ENCODE measurements at regions not wholly inside any gene's neighbourhood (a gene's known extent, or its start where the extent isn't known, plus 50 kb on each side); places are given as distances from the start of the nearest gene placed in this dataset.

DNA sequence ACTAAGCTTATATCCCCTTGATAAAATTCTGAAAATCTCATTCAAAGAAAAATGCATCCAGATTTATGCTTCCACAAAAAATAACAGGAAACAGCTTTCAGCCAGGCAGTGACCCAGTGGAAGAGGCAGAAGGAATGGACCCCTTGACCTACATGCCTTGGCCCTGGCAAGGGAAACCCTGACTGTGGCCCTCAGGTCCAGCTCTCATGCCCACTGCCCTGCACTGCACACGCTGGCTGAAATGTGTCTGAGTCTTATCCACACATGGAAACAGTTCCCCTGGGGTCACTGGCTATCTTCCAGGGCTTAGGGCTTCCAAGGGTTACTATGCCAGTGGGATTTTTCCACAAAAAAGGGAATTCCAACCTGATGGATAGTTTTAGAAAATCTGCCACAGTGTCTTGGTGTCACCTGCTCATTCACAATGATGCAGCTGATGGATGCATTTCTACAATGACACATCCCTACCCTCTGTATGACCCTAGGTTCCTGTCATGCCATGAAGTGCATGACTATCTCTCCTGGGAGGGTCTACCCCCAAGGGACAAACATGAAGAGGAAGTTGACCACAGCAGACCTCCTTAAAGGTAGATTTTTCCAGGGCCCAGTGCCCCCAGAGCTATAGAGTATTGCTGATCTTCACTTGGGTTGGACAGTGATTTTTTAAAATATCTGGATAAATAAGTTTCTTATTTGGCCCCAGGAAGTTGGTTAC, 121.9 kb upstream of the CD93 start:
- DNase-seq: no peak

DNA sequence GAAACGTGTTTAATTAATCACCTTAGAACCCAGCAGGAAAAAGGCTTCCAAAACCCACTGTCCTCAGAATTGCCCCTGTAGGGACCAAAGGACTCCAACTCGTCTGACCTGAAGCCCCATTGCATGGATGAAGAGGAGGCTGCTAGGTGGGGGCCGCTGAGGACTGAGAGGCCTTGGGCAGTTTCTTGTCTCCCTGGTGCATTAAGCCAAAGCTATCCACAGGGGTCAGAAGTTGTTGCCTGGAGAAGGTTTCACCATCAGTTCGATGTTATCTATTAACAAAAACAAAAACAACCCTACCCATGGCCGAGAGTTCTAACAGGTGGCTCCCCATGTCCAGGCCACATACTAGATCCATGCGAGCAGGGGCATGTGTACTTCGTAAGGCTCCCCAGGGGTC, 120.9 kb upstream of the CD93 start:
- no peak for DNase-seq

DNA sequence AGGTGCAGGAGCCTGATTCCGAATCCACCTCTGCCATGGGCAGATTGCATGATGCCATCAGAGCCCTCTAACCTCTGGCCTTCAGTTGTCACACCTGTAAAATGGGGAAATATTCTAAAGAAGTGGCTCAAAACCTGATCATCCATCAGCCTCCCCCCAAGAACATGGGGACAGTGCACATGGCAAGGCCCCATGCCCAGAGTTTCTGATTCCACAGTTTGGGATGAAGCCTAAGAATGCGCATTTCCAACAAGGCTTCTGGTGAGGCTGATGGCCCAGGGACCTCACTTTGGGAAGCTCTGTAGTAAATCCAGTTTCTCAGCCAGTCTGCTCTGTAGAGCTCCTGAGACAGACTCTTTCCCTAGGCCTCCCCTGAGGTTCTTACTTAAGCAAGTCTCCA, 119.9 kb upstream of the CD93 start:
- no peak for DNase-seq

DNA sequence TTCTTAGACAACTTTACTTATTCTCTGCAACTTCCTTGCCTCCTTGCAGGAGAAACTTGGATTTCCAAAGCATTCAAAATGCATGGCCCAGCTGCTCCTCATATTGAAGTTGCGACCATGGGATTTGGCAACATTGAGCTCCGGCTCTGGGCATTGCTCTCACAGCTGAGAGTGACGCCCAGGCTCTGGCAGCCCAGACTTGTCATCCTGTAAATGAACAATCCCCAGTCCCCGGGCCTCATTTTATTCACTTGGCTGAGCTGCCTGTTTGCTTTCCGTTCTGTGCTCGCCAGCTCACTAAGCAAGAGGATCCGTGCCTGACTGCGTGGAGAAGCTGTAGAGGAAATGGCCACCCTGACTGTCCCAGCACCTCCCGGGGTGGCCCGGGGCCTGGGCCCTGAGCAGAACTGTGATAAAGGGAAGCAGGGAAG, 119.5 kb upstream of the CD93 start:
- peak in 56 of 58 donors; percentile 17 to 92 (median 70) for DNase-seq

DNA sequence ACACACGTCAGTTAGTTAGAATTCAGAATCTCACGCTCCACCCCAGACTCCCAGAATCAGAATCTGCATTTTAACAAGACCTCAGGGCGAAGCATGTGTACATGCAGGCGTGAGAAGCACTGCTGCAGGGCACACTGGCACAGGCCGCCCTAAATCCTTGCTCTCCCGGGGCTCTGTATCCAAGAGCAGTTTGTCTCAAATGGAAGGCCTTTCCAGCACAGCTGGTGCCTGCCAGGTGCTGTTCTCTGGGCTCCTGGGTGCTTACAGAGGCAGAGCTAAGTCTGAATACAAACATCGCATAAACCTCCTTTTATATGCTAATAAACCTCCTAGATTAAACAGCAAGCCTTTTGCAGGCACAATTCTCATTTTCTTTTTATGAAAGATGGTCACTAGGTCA, 119.1 kb upstream of the CD93 start:
- peak in 31 of 58 donors; percentile 9 to 78 (median 28) for DNase-seq

DNA sequence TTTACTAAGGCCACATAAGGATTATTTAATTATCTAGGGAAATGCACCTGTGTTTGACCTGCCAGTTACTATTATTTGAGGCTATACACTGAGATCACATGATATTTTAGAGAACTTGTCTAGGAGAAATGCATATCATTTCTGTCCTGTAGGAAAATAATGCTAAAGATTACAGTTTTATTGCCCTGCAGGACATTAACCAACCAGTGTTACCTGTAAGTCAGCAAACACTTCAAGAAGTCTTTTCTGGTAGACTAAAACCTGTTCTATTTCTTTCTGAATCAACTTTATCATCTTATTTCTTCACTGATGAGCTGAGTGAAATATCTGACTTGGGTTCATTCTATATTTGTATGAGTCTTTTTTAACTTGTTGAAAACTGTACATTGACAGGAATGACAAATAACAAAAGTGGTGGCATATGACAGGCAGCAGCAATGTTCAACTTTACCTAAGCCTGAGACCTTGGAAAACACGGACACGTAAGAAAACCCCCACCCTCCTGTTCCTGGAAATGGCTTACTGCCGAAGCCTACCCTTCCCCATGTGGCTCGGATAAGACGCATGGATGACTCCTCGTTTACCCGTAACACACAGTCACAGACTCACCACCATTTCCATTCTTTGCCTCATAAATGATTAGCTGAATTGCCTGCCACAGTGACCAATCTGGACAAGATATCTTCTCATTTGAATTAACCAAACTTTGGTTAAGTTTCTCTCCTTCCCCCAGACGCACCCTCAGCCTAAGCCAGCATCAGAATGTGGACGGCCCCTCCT, 118.0 kb upstream of the CD93 start:
- DNase-seq: no peak

DNA sequence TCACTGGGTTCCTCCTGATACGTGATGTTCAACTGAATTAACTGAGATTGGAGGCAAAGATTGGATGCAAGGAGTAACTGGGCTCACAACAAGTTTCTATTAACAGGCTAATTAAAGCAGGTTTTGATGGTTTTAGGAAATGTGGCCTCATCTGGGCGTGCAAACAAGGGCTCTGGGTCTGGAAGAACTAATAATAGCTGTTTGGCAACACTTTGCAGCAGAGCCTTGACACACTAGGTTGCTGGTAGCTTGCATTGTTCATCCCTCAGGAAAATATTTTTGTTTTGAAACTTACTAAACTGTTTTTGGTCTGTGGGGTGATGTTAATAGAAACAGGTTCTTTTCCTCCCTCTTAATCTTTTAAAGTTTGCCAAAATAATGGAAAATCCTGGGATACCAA, 117.2 kb upstream of the CD93 start:
- DNase-seq: no peak

DNA sequence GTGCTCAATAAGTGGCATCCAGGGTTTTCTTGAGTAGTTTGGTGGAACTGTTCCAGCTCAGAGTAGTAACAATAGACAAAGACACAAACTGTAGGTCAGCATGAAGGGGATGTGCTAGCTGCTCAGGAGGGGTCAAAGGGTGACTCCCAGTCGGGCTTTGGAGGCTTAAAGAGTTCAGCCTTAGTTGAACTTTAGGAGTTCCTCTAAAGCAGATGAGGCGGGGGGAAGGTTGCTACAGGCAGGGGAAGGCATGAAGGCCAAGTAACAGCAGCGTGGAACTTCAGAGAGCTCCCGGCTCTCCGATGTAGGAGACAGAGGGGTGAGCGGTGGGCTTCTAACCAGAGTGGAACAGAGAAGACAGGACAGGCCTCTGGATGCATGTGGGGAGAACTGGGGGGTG, 115.5 kb upstream of the CD93 start:
- DNase-seq: no peak

DNA sequence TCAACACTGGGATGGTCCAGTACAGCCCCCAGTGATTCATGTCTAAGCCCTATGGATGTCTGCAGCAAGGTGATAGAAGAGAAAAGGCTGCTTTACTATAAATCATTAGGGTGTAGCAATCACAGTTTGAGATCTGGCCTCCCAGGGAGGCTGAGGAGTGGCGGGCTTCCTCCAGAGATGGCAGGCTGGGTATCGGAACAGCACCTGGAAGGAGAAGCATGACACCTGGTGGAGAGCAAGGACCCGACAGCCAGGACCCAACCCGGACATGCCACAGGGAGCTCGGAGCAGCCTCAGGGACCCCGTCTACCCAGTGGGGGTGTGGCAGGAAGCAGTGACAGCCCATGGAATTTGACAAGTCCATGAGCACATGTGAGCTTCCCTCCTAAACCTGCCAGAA, 114.8 kb upstream of the CD93 start:
- DNase-seq: no peak

DNA sequence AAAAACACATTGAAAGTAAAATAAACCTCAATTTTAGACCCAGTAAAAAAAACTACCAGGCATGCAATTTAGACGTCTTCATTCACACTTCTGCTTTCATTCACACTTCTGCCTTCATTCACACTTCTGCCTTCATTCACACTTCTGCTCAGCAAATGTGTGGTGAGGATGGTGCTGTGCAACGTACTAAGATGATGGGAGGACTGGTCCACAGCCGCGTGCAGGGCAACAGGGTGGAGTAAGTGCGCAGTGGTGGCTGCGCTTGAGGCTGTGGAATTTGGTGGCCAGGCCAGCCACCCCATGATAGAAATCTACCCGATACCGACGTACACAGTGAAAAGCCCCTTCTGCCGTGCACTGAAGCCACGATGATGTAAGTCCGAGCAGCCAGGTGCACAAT, 114.3 kb upstream of the CD93 start:
- DNase-seq: peak in 2 of 58 donors; percentile 9 to 35

DNA sequence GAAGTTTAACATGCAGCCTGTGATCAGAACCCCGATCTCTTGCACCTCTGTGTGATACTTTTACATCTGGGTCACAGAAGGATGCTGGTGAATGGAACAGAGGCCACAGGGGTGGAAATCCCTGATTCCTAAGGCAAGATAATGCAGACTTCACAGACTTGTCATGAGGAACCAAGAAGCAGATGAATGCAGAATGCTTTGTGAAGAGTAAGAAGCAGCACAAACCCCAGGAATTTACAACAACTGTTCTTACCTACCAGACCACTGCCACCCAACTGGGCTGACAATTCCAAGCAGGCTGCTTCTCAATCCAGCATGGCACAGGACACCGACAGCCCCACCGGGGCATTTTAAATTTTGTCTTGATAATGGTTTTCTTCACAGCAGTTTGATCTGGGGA, 113.2 kb upstream of the CD93 start:
- no peak for DNase-seq

DNA sequence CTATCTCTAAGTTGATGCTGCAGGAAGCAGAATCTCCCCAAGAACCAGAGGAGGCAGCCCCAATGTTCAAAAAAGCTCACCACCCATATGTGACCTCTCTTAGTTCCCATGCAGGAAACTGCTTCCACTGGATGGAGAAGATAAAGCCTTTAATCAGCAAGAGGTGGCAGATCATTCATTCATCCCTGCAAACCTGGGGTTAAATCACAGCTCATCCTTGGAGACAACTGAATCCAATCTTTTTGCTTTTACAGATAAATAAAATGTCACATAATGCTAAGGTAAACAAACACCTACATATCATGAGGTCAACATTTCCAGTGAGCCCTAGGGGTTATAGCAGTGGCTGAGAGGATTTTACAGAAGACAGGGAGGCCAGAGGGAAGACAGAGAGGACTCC, 112.7 kb upstream of the CD93 start:
- DNase-seq: no peak

DNA sequence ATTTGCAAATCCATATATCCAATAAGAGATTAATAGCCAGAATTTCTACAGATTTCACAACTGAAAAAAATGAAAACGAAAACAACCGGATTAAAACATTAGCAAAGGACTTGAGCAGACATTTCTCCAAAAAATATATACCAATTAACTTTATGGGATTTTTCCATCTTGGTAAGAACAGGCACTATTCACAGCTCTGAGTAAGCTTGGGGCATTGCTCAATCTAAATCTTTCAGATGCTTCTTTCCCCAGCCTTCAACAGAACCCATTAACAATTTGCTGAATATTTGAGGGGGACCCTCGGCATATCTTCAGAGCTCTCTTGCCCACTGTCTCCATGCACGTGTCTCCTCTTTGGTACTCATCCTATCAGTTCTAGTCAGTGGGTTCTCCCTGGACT, 111.7 kb upstream of the CD93 start:
- DNase-seq: no peak

DNA sequence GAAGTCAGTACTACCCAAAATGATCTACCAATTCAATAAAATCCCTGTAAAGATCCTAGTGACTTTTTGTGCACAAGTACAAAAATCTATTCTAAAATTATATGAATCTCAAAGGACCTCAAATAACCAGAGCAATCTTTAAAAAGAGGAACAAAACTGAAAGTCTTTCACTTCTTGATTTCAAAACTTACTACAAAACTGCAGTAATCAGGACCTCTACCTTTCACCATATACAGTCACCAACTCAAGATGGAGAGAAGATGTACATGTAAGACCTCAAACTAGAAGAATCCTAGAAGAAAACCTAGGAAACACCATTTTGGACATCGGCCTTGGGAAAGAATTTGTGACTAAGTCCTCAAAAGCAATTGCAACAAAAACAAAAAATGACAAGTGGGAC, 109.5 kb upstream of the CD93 start:
- DNase-seq: no peak

DNA sequence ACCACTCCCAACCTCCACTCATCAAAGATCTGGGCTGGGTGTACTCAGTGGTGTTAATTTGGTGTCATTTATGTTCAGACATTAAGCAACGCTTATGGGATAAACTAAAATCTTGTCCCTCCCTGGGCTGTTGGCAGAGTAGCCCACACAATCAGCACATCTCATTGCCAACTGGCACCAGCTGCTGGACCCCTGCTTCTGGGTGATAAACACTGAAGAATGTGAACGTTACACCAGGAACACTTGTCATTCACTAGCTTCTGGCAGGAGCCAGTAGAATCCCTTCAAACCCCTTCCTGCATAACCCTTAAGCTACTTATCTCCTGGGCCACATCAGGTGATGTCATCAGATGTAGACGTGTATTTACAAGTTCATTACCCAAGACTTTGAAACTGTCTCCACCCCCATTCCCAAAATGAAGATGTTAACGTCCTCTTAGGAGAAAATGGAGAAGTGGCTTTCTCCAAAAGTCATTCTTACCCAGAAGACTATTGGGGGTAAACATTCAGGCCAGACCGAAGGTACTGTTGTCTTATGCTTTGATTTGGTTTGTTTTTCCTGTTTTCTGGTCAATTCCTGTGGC, 107.8 kb upstream of the CD93 start:
- no peak for DNase-seq

DNA sequence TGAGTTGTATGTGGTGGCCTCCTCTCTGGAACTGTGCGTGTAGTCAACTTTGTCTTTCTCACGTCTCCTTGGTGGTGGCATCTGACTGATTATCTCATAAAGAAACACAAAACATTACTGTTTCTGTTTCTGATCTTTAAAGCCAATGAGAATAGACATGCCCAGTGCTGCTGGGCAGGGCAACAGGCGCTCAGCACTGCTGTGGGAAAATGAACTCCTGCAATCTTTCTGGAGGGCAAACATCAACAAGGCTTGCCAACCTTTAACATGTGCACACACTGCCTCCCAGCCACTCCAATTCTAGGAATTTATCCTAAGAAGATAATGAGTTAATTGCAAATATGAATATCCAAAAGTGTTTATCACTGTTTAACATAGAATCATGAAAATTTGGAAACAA, 106.3 kb upstream of the CD93 start:
- DNase-seq: no peak

DNA sequence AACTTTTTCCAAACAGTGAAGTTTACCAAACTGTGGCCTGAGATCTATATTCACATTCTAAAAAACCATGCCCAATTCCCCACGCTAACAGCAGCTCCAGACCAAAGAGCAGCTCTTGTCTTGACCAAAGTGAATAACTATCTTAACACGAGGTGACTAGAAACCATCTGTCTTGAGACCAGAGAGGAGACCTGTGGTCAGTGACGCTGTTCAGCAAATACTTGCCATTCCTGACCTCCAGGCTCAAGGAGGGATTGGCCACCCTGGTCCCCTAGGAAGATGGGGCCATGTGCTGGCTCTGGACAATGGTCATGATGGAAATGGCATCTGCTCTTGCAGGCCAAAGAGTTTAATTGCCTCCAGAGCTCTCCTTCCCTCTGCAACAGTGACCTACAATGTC, 104.4 kb upstream of the CD93 start:
- no peak for DNase-seq

DNA sequence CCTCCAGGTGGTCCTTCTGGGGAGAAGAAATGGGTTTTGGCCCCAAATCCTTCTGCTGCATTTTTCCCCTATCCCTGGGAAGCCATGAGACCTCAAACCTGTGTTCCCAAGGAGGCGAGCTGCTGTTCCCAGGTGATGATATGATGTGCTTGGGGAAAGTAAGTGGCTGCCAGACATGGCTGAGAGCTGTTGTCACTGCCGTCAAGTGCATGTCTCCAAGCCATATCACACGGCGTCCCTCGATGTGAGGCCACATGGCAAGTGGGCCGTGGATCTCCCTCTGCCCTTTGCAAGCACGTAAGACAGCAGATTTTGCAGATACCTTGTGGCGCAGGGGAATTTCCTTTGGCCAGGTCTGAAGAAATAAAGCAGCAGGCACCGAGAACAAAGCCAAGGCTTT, 103.7 kb upstream of the CD93 start:
- no peak for DNase-seq

DNA sequence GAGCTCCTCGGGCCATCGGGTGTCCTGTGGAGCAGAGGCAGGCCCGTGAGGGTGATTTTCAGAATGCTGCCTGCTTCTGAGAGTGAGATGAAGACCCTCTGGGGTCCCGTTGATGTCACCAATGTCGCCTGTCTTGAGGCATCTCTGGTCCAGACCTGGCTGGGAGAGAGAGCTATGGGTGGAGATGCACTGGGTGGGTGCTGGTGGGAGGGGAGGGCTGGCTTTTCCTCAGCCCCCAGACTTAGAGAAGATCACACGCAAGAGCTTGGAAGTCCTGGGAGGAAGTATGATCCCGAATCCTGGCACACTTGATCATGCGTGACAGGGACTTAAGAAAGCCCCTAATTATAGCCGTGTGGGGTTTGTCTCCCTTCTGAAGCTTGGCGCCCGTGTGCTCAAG, 103.2 kb upstream of the CD93 start:
- DNase-seq: no peak

DNA sequence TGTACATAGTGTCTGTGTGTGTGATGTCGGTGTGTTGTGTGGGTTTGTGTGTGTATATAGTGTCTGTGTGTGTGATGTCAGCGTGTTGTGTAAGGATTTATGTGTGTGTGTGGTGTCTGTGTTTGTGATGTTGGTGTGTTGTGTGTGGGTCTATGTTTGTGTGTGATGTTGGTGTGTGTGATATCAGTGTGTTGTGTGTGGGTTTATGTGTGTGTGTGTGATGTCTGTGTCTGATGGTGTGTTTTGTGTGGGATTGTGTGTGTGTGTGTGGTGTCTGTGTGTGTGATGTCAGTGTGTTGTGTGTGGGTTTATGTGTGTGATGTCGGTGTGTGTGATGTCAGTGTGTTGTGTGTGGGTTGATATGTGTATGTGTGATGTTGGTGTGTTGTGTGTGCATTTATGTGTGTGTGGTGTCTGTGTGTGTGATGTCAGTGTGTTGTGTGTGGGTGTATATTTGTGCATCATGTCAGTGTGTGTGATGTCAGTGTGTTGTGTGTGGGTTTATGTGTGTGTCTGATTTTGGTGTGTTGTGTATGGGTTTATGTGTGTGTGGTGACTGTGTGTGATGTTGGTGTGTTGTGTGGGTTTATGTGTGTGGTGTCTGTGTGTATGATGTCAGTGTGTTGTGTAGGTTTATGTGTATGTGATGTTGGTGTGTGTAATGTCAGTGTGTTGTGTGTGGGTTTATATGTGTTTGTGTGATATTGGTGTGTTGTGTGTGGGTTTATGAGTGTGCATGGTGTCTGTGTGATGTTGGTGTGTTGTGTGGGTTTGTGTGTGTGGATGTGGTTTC, 102.4 kb upstream of the CD93 start:
- no peak for DNase-seq

DNA sequence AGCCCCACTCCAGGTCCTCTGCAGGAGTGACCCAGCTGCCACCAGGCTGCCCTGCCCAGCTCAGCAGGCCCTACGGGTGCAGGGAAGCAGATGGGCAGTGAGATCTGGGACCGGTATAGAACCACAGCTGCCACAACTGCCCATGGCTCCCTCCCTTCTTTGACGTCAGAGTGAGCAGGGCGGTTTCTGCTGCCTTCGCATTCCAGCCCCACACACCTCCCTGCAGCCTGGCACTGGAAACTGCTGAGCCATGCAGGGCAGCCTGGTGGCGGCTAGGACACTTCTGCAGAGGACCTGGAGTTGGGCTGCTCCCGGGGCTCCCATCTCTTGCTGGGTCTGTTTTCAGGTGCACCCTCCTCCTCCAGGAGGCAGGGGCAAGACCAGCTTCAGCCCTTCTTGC, 101.6 kb upstream of the CD93 start:
- no peak for DNase-seq

DNA sequence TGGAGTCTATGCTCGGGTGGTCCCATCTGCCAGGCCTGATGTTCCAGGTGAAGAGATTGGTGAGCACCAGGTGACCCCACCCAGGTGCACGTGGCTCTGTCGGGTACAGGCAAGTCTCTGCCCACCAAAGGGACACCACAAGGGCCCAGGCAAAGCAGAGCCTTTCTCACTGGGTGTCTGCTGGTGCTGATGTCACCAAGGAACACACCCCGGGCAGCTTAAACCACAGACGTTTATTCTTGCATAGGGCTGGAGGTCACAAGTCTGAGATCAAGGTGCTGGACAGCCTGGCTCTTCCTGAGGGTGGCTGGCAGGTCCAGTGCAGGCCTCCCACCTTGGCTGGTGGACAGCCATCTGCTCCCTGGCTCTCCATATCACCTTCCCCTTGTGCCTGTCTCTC, 100.7 kb upstream of the CD93 start:
- no peak for DNase-seq

Data from anterior cingulate cortex (tissue), 58 donors.